ENCODE measurements at regions not wholly inside any gene's neighbourhood (a gene's known extent, or its start where the extent isn't known, plus 50 kb on each side); places are given as distances from the start of the nearest gene placed in this dataset.

DNA sequence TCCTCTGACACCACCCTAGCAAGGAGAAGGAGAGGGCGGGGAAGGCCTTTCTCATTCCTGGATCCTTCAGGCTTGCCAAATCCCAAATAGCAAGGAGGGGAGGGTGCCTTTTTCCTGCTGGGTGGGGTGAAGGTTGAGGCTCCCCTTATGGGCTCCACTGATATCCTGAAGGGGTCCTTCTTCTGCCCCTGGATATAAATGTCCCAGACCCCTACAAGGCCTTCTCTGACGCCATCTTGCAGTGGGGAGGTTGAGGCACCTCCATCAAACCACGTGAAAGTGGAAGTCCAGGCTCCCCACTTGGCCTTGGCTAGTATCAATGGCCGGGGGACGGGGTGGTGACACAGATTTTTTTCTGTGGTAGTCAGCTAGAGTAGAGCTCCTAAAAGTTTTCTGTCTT, 371.3 kb downstream of the GLRX3 start:
- no peak for TF ChIP-seq POLR2A (IDR thresholded peaks at IDR 0.05)
- TF ChIP-seq, protein P1, sequence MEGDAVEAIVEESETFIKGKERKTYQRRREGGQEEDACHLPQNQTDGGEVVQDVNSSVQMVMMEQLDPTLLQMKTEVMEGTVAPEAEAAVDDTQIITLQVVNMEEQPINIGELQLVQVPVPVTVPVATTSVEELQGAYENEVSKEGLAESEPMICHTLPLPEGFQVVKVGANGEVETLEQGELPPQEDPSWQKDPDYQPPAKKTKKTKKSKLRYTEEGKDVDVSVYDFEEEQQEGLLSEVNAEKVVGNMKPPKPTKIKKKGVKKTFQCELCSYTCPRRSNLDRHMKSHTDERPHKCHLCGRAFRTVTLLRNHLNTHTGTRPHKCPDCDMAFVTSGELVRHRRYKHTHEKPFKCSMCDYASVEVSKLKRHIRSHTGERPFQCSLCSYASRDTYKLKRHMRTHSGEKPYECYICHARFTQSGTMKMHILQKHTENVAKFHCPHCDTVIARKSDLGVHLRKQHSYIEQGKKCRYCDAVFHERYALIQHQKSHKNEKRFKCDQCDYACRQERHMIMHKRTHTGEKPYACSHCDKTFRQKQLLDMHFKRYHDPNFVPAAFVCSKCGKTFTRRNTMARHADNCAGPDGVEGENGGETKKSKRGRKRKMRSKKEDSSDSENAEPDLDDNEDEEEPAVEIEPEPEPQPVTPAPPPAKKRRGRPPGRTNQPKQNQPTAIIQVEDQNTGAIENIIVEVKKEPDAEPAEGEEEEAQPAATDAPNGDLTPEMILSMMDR (IDR thresholded peaks at IDR 0.05): no peak
- no peak overlapping the region for H3K4me3 ChIP-seq
- H3K9me3 ChIP-seq: no peaks in the 10 kb centered on the region
- H3K27me3 ChIP-seq: no peaks in the 10 kb centered on the region
- no peaks in the 10 kb centered on the region for H3K4me1 ChIP-seq
- intact Hi-C loops (cut with DNase I; ENCODE audit: low total_unique reads): no loop called here
- no peaks in the 10 kb centered on the region for H3K36me3 ChIP-seq
- H3K27ac ChIP-seq: no peak overlapping the region
- no peak for DNase-seq

DNA sequence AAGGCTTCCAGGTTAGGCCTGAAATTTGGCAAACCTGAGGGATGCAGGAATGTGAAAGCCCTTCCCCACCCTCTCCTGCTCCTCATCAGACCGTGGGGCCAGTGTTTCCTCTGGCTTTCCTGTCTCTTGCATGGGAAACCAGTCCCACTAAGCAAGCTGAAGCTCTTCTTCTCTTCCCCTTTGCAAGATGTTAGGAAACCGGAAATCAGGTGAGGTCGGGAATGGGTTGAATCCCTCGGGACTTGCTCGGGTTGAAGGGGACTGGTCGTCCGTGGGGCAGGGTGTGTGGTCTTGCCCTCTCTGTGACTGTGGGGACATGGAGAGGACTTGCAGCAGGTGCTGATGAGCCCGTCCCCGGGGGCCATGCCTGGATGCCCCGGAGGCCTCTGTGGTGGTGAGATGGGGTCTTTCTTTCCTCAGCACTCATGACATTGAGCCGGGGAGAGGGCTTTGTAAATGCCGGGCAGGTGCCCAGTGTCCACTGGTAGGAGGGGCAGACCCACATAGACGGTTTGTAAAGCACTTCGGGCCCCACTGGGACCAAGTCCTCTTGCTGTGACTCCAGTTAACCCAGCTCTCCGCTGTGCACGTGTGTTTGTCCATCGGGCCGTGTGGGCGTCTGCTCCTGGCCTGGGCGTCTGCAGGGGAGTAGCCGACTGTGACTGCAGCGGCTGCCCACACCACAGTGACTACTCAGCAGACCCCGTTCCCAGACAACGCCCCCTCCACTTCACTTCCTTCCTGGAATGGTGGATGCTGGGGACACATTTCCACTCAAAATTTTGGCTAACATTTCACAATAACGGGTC, 373.9 kb downstream of the GLRX3 start:
- Histone ChIP-seq H3K27me3 (no peaks in the 10 kb centered on the region), H3K36me3 (no peaks in the 10 kb centered on the region), H3K9me3 (no peaks in the 10 kb centered on the region), H3K27ac (no peak overlapping the region), H3K4me1 (no peaks in the 10 kb centered on the region), H3K4me3 (no peak overlapping the region)
- intact Hi-C loops (cut with DNase I; ENCODE audit: low total_unique reads): no loop called here
- no peak for DNase-seq
- TF ChIP-seq POLR2A (IDR thresholded peaks at IDR 0.05): no peak
- TF ChIP-seq, protein P1 (IDR thresholded peaks at IDR 0.05): no peak

DNA sequence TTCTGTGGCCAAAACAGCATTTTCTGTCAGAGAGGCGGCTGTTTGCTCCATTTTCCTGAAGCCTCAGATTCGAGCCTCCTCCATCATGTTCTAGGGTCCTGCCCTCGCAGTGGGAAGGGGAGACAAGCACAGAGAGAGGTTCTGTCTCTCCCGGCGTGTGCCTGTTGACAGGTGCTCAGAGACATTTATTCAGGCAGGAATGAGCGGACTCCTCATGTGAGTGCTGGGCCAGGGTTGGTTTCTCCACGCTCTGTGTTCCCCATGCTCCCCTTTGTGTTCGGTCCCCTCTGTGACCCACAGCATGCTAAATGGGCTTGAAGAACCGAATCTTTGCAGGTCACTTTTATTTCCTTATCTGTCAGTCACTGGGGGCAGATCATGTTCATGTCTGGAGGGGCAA, 374.6 kb downstream of the GLRX3 start:
- Histone ChIP-seq H3K4me3 (no peak overlapping the region), H3K4me1 (no peaks in the 10 kb centered on the region), H3K9me3 (no peaks in the 10 kb centered on the region), H3K36me3 (no peaks in the 10 kb centered on the region), H3K27ac (no peak overlapping the region), H3K27me3 (no peaks in the 10 kb centered on the region)
- no peak for TF ChIP-seq POLR2A (IDR thresholded peaks at IDR 0.05)
- TF ChIP-seq, protein P1 (IDR thresholded peaks at IDR 0.05): no peak
- intact Hi-C loops (cut with DNase I; ENCODE audit: low total_unique reads): no loop called here
- no peak for DNase-seq

DNA sequence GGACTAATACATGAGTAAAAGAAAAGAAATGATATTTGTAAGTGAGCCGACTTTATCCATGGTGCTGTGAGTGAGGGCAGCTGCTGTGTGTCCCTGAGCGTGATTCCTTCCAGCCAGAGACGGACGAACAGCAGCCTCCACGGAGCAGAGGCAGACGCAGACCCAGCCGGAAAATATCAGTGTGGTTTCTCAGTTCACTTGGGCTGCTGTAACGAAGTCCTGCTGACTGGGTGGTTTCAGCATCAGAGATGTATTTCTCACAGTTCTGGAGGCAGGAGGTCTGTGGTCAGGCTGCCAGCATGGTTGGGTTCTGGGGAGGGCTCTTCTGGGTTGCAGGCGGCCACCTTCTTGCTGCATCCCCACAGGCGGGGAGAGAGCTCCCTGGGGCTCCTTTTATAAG, 375.6 kb downstream of the GLRX3 start:
- Histone ChIP-seq H3K36me3 (no peaks in the 10 kb centered on the region), H3K27ac (no peak overlapping the region), H3K27me3 (no peaks in the 10 kb centered on the region), H3K4me3 (no peak overlapping the region), H3K9me3 (no peaks in the 10 kb centered on the region), H3K4me1 (no peaks in the 10 kb centered on the region)
- intact Hi-C loops (cut with DNase I; ENCODE audit: low total_unique reads): no loop called here
- TF ChIP-seq, protein P1 (IDR thresholded peaks at IDR 0.05): no peak
- no peak for TF ChIP-seq POLR2A (IDR thresholded peaks at IDR 0.05)
- DNase-seq: no peak

DNA sequence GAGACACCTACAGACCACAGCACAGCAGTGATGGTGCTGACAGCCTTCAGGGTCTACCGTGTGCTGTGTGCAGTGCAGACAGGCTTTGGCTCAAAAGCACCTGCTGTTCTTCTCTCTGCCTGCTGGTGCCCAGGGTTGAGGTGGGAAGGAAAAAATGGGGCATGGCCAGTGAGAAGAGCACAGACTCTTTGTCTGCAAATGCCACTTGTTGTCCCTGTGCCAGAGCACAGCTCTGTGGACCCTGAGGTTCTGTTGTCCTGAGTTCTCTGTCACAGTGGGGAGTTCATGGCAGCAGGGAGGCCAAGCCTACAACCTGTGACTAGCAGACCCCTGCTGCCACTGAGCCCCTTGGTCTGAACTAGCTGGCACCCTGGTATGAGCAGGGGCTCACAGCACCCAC, 376.7 kb downstream of the GLRX3 start:
- no peaks in the 10 kb centered on the region for H3K4me1 ChIP-seq
- TF ChIP-seq POLR2A (IDR thresholded peaks at IDR 0.05): no peak
- TF ChIP-seq, protein P1 (IDR thresholded peaks at IDR 0.05): no peak
- H3K27me3 ChIP-seq: no peaks in the 10 kb centered on the region
- intact Hi-C loops (cut with DNase I; ENCODE audit: low total_unique reads): no loop called here
- no peak overlapping the region for H3K4me3 ChIP-seq
- H3K27ac ChIP-seq: no peak overlapping the region
- H3K9me3 ChIP-seq: no peaks in the 10 kb centered on the region
- no peak for DNase-seq
- no peaks in the 10 kb centered on the region for H3K36me3 ChIP-seq
